ENCODE measurements at regions not wholly inside any gene's neighbourhood (a gene's known extent, or its start where the extent isn't known, plus 50 kb on each side); places are given as distances from the start of the nearest gene placed in this dataset.

DNA sequence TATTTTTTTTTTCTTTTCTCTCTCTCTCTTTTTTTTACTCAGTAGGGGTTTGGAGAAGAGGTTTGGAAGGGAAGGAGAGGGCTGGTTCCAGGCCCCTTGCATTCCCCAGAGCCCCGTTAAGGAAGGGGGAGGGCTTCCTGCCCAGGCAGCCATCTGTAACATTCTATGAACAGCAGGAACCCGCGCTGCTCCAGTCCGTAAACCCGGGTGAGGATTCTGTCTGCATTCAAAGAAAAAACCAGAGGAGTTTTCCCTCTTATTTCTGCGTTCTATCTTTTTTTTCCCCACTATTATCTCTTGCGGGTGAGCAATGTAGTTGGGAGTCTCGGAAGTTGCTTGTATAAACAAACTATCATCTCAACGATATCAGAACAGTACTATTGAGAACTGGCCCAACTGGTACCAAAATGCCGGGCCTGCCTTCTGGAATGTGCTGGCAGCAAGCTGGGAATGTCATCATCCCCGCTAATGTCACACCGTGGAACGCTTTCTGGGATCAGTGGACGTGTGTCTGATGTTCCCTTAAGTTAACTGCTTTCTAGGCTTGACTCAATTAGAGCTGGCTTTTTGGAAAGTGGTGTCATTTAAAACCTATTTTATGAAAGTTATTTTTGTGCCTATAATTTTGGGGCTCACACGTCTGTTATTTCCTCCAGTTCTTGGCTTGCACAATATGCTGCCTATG is 153.1 kb upstream of the MEOX2 start:
- Histone ChIP-seq H3K4me3 (ENCODE audit: insufficient read depth, low read depth, low read length) (peak overlapping the region; percentile 48), H3K36me3 (ENCODE audit: insufficient read depth, low read length) (no peaks in the 10 kb centered on the region), H3K27ac (ENCODE audit: low read depth, low read length) (no peak overlapping the region), H3K9me3 (ENCODE audit: insufficient read depth, low read depth, low read length) (no peaks in the 10 kb centered on the region), H3K9ac (ENCODE audit: low read length) (peak overlapping the region; percentile 36), H3K79me2 (ENCODE audit: insufficient read depth, low read length) (no peaks in the 10 kb centered on the region), H3K4me1 (ENCODE audit: insufficient read depth, low read length) (no peaks in the 10 kb centered on the region), H4K20me1 (ENCODE audit: insufficient read depth, low read length) (no peaks in the 10 kb centered on the region), H3K27me3 (ENCODE audit: insufficient read depth, low read length) (no peaks in the 10 kb centered on the region), H2AFZ (ENCODE audit: low read depth, low read length) (peak overlapping the region; percentile 75), H3K4me2 (ENCODE audit: low read length) (peak overlapping the region; percentile 79)
- H3K9me3 Mint-ChIP-seq (ENCODE audit: unreplicated experiment): no peaks in the 10 kb centered on the region
- peak overlapping the region; percentile 44 for H3K27ac Mint-ChIP-seq (ENCODE audit: unreplicated experiment)
- H3K4me1 Mint-ChIP-seq (ENCODE audit: low read depth, unreplicated experiment): peaks cover 14% of the 10 kb centered on the region
- peak; percentile 23 for FAIRE-seq
- H3K27me3 Mint-ChIP-seq (ENCODE audit: low read depth, unreplicated experiment): no peaks in the 10 kb centered on the region
- no peak for TF ChIP-seq EZH2 (IDR thresholded peaks at IDR 0.05; ENCODE audit: insufficient read depth, low read length)
- TF ChIP-seq, protein P1, sequence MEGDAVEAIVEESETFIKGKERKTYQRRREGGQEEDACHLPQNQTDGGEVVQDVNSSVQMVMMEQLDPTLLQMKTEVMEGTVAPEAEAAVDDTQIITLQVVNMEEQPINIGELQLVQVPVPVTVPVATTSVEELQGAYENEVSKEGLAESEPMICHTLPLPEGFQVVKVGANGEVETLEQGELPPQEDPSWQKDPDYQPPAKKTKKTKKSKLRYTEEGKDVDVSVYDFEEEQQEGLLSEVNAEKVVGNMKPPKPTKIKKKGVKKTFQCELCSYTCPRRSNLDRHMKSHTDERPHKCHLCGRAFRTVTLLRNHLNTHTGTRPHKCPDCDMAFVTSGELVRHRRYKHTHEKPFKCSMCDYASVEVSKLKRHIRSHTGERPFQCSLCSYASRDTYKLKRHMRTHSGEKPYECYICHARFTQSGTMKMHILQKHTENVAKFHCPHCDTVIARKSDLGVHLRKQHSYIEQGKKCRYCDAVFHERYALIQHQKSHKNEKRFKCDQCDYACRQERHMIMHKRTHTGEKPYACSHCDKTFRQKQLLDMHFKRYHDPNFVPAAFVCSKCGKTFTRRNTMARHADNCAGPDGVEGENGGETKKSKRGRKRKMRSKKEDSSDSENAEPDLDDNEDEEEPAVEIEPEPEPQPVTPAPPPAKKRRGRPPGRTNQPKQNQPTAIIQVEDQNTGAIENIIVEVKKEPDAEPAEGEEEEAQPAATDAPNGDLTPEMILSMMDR (IDR thresholded peaks at IDR 0.05; ENCODE audit: insufficient read depth, low read depth, low read length): no peak
- H3K4me3 Mint-ChIP-seq (ENCODE audit: unreplicated experiment): peak overlapping the region; percentile 45
- DNase-seq (ENCODE audit: low read depth): no peak
- no peaks in the 10 kb centered on the region for H3K36me3 Mint-ChIP-seq (ENCODE audit: low read depth, unreplicated experiment)

DNA sequence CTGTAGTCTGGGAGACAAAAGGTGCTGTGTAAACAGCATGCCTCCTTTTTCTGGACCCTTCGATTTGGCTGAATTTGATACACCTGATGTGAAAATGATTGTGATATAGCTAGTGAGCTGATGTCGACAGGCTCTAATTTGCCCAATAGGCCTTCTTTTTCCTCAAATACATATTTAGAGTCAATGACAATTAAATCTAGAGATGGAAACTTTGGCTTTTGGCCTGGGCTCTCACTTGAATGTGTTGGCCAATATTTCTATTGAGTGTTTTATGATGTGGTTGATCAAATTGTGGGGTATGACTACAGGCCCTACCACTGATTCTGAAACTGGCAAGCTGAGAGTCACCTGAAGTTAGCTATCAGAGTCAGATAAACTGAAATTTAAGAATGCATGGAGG is 151.8 kb upstream of the MEOX2 start:
- Mint-ChIP-seq H3K36me3 (ENCODE audit: low read depth, unreplicated experiment) (no peaks in the 10 kb centered on the region), H3K27me3 (ENCODE audit: low read depth, unreplicated experiment) (no peaks in the 10 kb centered on the region), H3K4me3 (ENCODE audit: unreplicated experiment) (no peak overlapping the region), H3K9me3 (ENCODE audit: unreplicated experiment) (no peaks in the 10 kb centered on the region), H3K27ac (ENCODE audit: unreplicated experiment) (no peak overlapping the region), H3K4me1 (ENCODE audit: low read depth, unreplicated experiment) (peaks cover 14% of the 10 kb centered on the region)
- Histone ChIP-seq H3K27ac (ENCODE audit: low read depth, low read length) (no peak overlapping the region), H3K4me3 (ENCODE audit: insufficient read depth, low read depth, low read length) (no peak overlapping the region), H3K36me3 (ENCODE audit: insufficient read depth, low read length) (no peaks in the 10 kb centered on the region), H3K27me3 (ENCODE audit: insufficient read depth, low read length) (no peaks in the 10 kb centered on the region), H3K4me2 (ENCODE audit: low read length) (no peak overlapping the region), H3K9me3 (ENCODE audit: insufficient read depth, low read depth, low read length) (no peaks in the 10 kb centered on the region), H3K79me2 (ENCODE audit: insufficient read depth, low read length) (no peaks in the 10 kb centered on the region), H3K9ac (ENCODE audit: low read length) (no peak overlapping the region), H2AFZ (ENCODE audit: low read depth, low read length) (no peak overlapping the region), H3K4me1 (ENCODE audit: insufficient read depth, low read length) (no peaks in the 10 kb centered on the region), H4K20me1 (ENCODE audit: insufficient read depth, low read length) (no peaks in the 10 kb centered on the region)
- FAIRE-seq: no peak
- TF ChIP-seq, protein P1 (IDR thresholded peaks at IDR 0.05; ENCODE audit: insufficient read depth, low read depth, low read length): no peak
- TF ChIP-seq EZH2 (IDR thresholded peaks at IDR 0.05; ENCODE audit: insufficient read depth, low read length): no peak
- no peak for DNase-seq (ENCODE audit: low read depth)

DNA sequence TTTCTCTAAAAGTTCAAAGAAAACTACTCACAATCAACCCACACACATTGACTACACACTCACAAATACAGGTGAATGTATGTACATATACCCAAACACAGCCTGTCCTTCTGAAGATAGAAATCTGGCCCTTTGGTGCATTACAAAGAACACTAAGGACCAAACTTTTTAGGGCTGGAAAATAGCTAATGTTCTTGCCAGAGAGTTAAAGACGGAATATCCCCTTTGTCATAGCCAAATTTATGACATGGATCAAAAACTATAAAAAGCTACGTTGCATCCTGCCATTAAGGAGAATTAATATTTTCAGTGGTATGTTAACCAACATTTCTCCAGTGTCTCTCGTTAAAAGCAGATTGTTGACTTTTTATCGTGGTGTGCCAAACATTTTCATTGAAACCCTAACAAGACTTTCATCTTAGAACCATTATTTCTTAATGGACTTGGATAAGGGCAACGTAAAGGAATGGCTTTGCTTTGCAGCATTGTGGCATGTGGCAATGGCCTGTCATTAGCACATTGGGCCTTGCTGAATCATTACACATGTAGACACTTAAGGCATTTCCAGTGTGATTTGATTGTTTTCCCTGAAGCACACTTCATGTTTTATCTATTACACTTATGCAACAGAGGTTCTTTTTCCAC is 150.9 kb upstream of the MEOX2 start:
- Mint-ChIP-seq H3K36me3 (ENCODE audit: low read depth, unreplicated experiment) (no peaks in the 10 kb centered on the region), H3K4me1 (ENCODE audit: low read depth, unreplicated experiment) (peaks cover 14% of the 10 kb centered on the region), H3K9me3 (ENCODE audit: unreplicated experiment) (no peaks in the 10 kb centered on the region), H3K27me3 (ENCODE audit: low read depth, unreplicated experiment) (no peaks in the 10 kb centered on the region), H3K27ac (ENCODE audit: unreplicated experiment) (no peak overlapping the region), H3K4me3 (ENCODE audit: unreplicated experiment) (no peak overlapping the region)
- Histone ChIP-seq H2AFZ (ENCODE audit: low read depth, low read length) (no peak overlapping the region), H3K27ac (ENCODE audit: low read depth, low read length) (no peak overlapping the region), H3K36me3 (ENCODE audit: insufficient read depth, low read length) (no peaks in the 10 kb centered on the region), H3K79me2 (ENCODE audit: insufficient read depth, low read length) (no peaks in the 10 kb centered on the region), H3K9ac (ENCODE audit: low read length) (no peak overlapping the region), H3K4me2 (ENCODE audit: low read length) (no peak overlapping the region), H3K9me3 (ENCODE audit: insufficient read depth, low read depth, low read length) (no peaks in the 10 kb centered on the region), H3K4me3 (ENCODE audit: insufficient read depth, low read depth, low read length) (no peak overlapping the region), H4K20me1 (ENCODE audit: insufficient read depth, low read length) (no peaks in the 10 kb centered on the region), H3K4me1 (ENCODE audit: insufficient read depth, low read length) (no peaks in the 10 kb centered on the region), H3K27me3 (ENCODE audit: insufficient read depth, low read length) (no peaks in the 10 kb centered on the region)
- TF ChIP-seq EZH2 (IDR thresholded peaks at IDR 0.05; ENCODE audit: insufficient read depth, low read length): no peak
- TF ChIP-seq, protein P1 (IDR thresholded peaks at IDR 0.05; ENCODE audit: insufficient read depth, low read depth, low read length): no peak
- DNase-seq (ENCODE audit: low read depth) (no peak), FAIRE-seq (no peak)

Data from astrocyte (in vitro differentiated cells and primary cell).